ENCODE measurements at regions not wholly inside any gene's neighbourhood (a gene's known extent, or its start where the extent isn't known, plus 50 kb on each side); places are given as distances from the start of the nearest gene placed in this dataset.

- TF ChIP-seq CTCF (IDR thresholded peaks at IDR 0.05) (no peak), POLR2A (IDR thresholded peaks at IDR 0.05) (no peak)
These were observed 454.6 kb downstream of the IRX1 start for GRCh38 chr5:4050203-4050602.

Measured in Peyer's patch (tissue), 4 donors.